ENCODE measurements at regions not wholly inside any gene's neighbourhood (a gene's known extent, or its start where the extent isn't known, plus 50 kb on each side); places are given as distances from the start of the nearest gene placed in this dataset.
"Not testable (repeated sequence)": the region's sequence is repeated elsewhere in the genome, so short reads cannot be mapped to it uniquely, and the experiment has no call there.

DNA sequence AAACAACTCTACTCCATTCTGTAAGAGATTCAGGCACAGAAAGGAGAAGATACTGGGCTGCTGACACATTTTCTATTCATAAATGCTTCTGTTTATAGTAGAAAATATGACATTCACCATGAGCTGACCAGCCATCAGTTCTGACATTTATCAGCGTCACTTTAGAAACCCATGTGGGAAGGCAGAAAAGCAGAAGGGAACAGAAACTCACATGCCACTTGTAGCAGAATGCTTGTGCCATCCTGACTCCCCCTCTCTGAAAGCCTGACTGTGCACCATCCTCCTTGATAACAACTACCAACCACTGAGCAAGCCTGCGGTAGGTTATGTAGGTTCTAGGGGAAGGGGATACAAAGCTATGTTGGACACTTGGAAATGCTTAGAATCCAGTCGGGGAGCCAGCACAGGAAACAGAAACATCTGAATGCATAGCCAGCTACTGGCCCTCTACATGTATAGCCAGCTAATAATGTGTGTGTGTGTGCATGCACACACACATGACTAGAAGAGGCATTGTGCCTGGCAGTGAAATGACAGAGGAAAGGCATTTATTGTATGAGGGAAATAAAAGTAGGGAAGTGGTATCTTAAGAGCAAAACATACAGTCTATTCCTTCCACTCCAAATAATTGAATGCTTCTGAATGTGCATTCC, 104.3 kb downstream of the SPDYE17 start:
- H3K27ac ChIP-seq, H3K4me3 ChIP-seq: not testable (repeated sequence)

DNA sequence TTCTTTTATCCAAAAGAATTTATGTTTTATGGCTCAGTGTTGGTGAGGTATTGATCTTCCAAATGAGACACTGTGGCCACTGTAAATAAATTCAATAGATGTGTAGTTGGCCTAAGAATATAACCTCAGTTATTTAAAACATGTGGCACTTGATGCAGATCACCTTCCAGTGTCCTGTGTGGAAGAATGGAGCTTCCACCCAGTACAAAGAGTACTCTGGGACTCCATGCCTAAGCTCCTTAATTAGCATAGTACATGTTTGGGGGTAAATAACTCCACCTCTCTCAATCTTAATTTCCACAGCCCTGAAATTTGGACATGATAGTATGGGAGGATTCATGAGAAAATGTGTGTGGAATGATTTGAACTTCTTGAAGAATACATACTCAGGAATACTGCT, 105.7 kb downstream of the SPDYE17 start:
- H3K4me3 ChIP-seq, H3K27ac ChIP-seq: not testable (repeated sequence)

DNA sequence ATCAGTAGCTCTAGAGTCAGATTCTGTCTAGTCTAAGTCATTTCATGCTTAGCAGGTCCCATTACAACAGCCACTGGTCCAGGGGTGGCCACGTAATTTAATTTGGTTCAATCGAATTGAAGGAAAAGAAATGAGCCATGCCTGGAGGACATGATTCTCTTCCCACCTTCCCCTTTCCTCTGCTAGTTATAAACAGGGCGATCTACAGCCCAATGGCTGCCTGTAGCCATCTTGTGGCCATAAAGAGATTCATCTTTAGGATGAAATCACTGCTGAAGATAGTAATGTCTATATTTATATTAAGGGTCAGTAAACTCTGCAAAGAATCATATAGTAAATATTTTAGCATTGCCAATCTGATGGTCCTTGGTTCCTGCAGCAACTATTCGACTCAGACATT, 107.4 kb downstream of the SPDYE17 start:
- not testable (repeated sequence) for H3K27ac ChIP-seq, H3K4me3 ChIP-seq

DNA sequence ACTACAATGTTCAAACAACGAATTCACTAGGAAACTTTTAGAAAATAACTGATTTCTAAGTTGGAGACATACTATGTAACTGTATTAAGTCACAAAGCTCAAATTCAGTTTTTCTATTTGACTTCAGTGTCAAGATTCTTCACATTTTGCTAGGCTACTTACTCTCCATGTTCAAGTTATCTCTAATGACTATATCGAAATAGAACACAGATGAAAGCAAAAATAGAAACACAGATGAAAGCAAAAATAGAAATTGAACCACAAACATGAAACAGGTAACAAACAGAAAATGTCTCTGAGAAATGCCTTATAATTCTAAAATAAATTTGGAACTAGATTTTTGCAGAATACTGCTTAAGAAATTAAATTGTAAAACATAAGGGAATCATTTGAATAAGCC, 113.5 kb downstream of the SPDYE17 start:
- H3K27ac ChIP-seq, H3K4me3 ChIP-seq: not testable (repeated sequence)

DNA sequence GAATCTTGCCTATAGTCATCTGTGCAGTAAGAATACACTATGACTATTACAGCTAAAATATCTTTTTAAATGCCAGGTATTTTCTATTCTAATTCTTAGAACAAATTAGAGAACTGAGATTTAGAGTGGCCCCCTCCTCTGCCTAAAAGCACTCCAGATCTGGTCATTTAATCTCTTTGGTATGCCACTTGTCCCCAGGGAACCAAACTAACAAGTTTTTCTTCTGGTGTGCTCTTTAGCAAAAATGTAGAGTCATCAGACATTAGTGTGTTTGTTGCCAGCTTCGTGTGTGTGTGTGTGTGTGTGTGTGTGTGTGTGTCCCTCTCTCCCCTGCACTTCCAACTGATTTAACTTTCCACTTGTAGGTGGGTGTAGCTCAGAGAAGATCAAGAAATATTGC, 117.8 kb downstream of the SPDYE17 start:
- H3K4me3 ChIP-seq, H3K27ac ChIP-seq: not testable (repeated sequence)

DNA sequence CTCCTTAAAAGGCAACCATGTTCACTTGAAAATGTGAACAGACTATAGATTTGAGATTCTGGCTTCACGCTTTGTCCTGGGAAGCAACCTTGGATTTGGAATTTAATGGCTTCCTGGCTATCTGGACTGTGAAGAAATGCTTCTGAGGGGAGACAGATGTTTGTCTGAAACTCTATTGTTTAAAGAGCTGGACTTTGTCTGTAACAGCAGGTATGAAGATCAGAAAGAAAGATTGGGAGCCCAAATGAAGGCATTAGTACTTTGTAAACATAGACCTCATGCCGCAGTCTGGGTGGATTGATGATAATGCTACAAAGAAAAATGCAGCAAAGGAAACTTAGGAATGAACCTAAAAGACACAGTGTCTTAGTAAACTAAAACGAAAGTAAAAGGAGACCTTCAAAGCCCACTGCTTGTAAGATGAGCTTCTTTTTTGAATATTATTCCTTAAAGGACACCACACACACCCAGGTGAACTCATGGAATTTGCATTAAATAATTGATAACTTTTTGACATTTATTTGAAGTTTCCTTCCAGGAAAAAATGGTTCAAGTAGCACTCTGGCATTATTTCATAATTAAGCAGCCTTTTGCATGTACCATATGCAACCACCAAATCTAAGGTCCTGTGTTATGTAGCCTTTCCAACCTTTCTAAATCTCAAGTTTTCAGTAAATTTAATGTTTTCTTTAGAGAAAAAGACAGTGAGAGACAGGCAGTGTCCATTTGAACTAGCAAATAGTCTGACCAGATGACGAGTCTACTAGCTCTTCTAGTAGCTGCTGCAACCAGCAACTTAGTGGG, 119.9 kb downstream of the SPDYE17 start:
- not testable (repeated sequence) for H3K27ac ChIP-seq, H3K4me3 ChIP-seq

DNA sequence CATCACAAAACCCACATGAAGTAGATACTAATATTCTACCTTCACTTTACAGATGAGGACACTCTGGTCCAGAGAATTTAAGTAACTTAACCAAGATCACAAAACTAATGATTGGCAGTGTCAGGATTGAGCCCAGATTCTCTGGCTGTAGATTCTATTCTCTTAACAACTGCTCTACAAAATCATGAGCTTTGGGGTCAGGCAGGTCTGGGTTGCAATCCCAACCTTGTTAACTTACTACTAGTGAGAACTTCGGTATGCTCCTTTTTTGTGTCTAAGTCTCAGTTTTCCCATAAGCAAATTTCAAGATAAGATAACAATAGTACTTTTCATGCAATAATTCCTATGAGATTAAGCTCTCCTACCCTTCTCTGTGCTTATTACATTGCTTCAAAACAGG, 127.5 kb downstream of the SPDYE17 start:
- H3K27ac ChIP-seq, H3K4me3 ChIP-seq: not testable (repeated sequence)

DNA sequence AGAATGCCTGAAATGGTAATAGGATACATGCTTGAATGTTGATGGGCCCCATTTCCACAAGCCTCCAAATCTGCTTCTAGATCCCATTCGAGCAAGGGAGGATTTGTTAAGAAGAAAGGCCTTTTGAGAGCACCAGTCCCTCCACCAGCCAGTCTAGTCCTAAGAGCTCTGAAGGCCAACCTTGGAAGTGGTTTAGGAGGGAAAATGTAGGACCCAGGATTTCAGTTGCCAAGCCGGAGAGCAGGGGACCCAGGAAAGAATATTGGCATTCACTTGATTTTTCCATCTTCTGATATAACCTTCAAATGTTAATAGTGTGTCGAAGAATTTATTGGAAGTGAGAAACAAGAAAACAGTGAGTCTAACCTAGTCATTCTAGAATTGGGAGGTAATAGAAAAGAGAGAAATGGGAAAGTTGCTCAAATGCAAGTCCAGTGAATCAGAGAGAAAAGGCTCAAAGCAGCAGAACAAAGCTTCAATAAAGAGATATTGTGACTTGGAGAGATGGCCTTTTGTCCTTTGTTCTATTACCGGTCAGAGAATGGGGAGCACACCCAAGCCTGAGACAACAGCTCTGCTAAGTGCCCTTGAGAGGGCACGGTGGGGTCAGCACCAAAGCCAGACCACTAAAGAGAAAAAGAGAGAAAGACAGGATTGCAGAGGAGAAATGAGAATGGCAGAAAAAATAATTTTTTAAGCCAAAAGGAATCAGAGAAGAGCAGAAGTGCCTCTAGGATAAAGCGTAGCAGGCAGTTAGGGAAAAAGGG, 130.0 kb downstream of the SPDYE17 start:
- H3K4me3 ChIP-seq, H3K27ac ChIP-seq: not testable (repeated sequence)

DNA sequence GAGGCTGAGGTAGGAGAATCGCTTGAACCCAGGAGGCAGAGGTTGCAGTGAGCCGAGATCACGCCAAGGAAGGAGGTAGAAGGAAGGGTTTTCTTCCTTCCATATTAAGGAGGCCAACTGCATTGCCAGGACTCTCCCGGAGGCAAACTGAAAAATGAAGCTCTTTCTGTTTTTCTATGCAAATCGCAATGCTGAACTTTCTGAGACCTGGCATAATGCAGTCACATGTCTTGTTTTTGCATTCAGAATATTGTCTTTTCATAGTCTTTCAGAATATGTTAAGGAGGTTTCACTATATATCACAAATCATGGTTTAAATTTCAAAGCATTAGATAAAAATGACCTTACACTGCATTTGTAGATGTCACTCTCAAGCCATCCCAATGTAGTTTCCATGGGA, 133.4 kb downstream of the SPDYE17 start:
- H3K4me3 ChIP-seq = not testable (repeated sequence)

DNA sequence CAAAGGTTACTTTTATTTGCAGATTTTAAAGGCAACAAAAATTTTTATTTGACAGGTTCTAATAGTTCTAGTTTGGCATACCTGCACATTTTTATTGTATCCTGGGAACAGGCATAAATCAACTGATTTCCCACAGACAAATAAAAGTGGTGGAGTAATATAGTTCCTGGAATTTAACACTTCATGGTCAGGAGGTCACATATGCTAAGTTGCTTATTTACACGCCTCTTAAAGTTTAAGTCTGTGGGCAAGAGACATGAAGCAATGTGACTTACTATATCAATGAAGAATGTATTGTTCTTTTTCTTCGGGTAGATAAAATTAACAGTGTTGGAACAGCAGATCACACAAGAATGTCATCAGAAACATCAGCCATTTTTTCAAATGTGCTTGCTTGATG, 135.2 kb downstream of the SPDYE17 start:
- not testable (repeated sequence) for H3K27ac ChIP-seq, H3K4me3 ChIP-seq

More for the DNA sequence above, 133.4 kb downstream of the SPDYE17 start:
- H3K27ac ChIP-seq = not testable (repeated sequence)

DNA sequence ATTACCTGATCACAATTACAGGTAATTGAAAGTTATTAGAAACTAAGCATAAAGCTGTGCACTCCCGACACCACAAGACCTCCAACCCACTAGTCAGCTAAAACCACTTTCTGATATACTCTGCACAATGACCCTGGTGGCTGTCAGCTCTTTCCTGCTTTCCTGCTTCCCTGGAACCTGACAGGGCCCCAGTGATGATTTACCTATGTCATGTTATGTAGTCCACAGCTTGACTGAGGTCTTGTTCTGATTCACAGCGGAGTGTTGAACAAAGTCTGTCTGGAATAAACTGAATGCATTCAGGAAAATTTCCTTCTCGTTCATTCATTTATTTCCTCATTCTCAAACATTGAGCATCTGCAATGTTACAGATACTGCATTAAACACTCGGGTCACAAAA, 136.5 kb downstream of the SPDYE17 start:
- H3K27ac ChIP-seq, H3K4me3 ChIP-seq: not testable (repeated sequence)

DNA sequence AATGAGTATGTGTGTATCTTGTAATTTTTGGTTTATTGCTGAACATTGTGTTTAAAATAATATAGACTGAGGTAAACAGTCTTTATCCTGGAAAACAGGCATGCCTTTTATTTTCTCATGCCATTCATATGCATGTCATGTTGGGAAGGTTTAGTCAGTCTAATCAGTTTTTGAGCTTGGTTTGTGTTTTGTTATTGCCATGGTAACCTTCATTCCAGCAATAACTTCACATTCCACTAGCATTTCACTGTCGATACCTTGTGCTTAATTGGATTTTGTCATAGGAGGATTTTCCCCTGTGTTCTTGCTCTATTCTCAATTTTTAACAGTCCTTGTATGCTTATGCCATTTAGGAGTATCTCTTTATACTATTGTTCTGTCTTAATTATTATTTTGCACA, 140.4 kb downstream of the SPDYE17 start:
- not testable (repeated sequence) for H3K4me3 ChIP-seq, H3K27ac ChIP-seq

DNA sequence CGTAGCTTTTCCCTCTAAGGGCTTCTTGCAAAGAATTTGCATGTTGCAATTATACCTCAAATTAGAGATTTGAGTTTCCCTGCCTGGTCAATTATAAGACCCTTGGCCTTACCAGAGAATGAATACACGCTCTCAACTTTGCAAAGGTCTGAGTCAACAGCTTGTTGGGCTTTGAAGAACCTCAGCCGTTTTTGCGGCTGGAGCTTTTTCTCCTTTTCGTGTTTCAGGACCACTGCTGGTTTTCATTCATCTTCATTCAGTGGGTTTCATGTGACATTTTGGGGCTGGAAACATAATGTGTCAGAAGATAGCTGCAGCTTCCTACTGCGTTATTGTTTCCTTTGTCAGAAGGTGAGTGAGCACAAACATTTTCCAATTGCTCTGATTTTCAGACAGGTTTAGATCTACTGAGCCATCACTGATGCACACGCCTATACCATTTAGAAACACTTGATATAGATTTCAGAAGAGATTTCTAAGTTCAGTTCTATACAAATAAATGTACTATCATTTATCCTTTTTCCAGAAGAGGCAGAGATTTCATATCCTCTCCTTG, 152.3 kb downstream of the SPDYE17 start:
- H3K27ac ChIP-seq = not testable (repeated sequence)

DNA sequence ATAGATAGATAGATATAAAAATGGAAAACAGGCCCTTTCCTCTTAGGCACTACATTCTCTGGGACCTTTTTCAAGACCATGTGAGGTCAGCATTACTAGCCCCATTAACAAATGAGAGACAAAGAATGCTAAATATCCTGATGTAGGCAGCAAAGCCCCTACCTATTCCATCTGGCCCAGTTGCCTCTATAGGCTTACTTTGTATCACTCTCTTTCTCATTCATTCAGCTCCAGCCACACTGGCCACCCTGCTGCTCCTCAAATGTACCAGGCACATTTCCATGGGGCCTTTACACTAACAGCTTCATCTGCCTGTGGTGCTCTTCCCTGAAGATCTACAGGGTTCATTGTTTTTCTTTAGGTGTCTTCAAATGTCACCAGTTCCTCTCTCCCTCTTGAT, 156.4 kb downstream of the SPDYE17 start:
- not testable (repeated sequence) for H3K4me3 ChIP-seq, H3K27ac ChIP-seq

More for the DNA sequence above, 152.3 kb downstream of the SPDYE17 start:
- not testable (repeated sequence) for H3K4me3 ChIP-seq

DNA sequence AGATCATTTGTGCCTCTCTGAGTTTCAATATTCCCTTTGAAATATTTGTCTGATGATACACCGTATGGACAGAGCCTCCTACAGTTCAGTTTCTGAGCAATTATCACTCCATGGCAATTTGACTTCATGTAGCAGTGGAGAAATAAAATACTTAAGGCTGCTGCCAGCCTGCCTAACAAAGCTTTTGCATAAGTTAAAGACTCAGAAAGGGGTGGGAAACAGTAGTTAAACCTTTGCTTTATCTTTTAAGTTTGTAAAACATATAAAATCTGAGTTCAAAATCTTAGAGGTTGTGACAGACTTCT, 161.7 kb downstream of the SPDYE17 start:
- not testable (repeated sequence) for H3K4me3 ChIP-seq, H3K27ac ChIP-seq

DNA sequence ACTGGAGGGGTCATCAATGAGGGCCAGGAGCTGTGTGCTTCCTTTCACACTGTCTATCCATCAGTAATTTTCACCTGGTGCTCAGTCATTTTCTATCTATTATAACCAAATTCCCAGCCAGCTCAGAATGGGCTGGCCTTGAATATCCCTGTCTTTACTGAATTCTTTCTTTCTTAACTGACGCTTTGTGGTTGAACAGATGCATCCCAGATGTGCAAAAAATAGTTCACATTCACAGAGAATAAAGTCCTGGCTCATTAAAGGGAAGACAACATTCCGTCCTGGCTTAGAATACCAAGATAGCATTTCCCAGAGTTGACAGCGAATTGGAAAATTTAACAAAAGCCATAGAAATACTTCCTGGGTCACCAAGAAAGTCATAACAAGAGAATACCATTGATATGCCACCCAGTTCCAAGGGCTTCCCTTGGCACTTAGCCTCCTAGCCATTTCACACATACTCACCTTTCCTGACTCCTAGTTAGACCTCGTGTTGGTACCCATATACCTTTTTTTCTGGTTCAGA, 164.7 kb downstream of the SPDYE17 start:
- not testable (repeated sequence) for H3K4me3 ChIP-seq, H3K27ac ChIP-seq

DNA sequence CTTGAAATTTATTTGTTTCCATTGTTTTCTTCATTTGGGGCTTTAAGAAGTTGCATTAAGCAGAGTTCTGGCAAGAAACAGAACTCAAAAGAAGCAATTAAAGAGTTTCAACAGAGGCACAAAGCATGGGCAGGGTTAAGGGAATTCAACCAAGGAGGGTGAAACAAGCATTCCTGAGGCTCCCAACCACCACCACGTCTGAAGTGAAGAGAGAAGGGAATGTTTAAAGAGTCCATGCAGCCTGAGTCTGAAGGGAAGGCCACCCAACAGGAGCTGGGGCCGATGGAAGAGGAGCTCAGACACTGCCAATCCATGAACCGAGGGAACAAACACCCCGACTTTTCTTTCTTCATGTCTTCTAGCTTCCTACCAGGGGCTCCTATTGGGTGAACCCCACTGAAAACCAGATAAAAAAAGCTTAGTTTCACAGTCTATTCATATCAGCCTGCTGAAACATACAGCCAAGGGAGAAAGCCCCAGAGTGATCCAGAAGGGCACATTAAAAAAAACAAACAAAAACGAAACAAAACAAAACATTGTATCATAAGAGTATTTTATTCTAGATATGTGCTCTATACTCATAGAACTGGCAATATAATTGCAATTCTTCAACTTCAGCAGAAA, 168.9 kb downstream of the SPDYE17 start:
- not testable (repeated sequence) for H3K27ac ChIP-seq

DNA sequence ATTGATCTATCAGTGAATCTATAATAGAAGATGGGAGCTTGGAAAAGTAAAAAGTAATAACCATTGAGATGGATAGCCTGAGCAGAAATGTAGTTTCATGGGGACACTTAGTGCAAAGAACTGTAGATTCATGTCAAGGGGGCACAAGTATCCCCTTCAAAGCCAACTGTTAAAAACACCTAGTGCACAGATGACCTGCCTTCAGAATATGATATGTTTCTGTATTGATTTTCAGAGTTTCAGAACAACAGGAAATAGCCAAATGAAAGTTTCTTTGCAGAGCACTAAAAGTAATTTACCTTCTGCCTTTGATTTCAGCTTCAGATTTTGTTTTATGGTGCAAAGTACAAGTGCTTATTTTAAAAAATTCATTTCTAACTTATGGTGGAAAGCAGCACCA, 169.9 kb downstream of the SPDYE17 start:
- H3K27ac ChIP-seq, H3K4me3 ChIP-seq: not testable (repeated sequence)

More for the DNA sequence above, 168.9 kb downstream of the SPDYE17 start:
- H3K4me3 ChIP-seq = not testable (repeated sequence)

DNA sequence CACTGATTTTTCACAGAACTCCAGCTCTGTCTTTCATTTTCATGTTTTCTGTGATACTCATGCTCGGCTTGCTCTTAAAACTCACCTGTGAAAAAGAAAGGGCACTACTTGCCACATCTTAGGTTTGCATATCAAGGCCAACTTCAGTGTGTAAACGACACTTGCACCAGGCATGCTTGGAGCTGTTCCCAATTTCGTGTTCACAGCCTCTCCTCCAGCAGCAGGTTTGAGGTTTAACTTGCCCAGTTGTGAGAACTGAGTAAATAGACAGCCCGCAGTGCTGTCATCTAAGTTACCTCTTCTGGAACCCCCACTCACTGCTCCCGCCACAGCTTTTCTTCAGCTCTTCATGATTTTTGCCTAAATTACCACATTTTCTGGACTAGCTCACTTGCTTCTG, 172.2 kb downstream of the SPDYE17 start:
- not testable (repeated sequence) for H3K27ac ChIP-seq, H3K4me3 ChIP-seq

DNA sequence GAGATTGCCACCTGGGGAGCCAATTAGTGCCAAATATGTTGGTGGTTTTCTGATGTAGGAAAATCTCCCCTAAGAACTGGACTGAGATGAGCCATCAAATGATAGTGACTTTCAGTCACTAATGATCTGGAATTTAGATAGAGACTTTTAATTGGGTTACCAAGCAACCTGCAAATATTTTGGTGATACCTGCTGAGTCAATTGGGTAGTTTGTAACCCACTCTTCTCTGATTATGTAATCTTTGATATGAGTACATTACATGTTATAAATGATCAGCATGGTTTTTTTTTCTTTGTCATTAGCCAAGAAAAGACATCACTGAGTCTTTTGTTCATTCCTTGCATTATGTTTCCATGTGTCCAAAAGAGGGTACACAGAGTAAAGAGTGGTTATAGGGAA, 177.5 kb downstream of the SPDYE17 start:
- H3K27ac ChIP-seq = not testable (repeated sequence)

More for the DNA sequence above, 177.5 kb downstream of the SPDYE17 start:
- H3K4me3 ChIP-seq = not testable (repeated sequence)

All from skin epidermis (tissue), 12 donors.